Amniotic stem cell (primary cell): ENCODE measurements at regions not wholly inside any gene's neighbourhood (a gene's known extent, or its start where the extent isn't known, plus 50 kb on each side); places are given as distances from the start of the nearest gene placed in this dataset.

ENCODE experiments used
- DNase-seq: peaks from one replicate; lab custom pipeline; 2025; lab: John Stamatoyannopoulos, UW

DNA sequence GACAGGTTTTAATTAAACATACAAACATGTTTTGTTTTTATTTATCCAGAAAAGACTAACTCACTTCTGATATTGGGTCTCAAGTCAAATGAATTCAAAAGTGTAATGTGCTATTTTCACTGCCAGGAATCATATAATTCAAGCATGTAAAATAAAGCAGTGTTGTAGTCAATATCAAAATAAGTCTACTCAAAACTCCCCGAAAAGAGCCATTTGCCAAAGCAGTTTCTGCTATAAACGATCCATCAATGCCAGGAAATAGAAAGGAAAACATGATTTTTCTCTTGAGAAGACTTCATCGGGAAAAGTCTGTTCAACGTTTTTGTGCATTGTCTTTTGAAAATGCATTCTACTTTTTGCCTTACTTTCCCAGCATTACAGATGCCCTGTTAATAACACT, 633.3 kb downstream of the FAT4 start:
- DNase-seq: no peak

DNA sequence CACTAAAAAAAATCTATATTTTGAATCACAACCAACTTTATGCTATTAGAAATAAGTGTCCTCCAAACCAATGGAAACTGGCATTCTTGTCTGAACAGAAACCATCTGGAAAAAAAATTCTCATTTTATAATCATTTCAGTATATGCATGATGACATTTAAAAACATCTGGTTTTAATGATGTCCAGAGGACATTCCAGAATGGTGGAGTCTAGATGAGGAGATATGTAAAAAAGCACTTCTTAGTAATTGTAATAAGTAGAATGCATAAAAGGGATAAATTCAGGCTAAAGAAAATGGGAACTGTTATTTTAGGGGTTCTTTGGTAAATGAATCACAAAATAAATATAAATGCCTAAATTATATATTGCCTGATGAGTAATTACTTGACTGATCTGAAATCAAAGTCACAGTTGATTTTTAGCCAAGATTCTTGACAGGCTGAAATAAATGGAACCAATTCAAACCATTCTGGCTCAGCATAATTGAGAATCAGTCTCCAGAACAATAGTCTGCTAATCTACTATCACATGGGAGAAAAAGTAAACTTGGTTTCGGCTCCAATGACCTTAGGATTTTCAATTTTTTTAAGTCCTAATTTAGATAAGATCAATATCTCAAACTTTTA, 636.6 kb downstream of the FAT4 start:
- no peak for DNase-seq

DNA sequence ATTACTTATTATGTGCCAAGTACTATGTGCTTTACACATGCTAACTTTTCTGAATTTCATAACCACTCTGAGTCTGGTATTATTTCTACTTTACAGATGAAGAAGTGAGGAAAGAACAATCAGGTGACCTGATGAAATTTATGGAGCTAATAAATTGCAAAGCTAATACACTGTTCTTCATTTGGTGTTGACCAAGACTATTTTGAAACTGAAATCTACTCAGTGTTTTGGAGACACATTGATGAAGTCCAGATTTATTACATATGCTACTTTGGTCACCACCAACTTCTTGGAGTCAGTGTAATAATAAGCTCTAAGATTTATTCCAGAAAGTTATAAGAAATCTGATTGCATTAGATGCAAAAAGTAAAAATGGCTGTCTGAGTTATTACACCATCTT, 637.9 kb downstream of the FAT4 start:
- no peak for DNase-seq

DNA sequence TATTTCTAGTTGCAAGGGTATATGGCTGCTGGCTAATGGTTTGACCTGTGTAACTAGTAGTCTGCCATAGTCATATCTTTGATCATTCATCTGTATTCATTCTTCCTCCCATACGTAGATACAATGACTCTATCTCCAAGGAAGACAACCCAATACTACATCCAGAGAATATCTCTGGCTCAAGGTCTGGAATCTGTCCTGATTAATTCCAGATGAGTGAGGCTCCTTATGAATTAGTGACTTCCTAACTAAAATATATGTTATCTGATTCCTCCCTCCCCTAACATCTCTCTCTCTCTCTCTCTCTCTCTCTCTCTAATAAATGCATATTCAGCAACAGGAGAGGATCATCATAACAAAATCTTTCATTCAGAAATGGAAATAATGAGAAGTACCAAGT, 641.5 kb downstream of the FAT4 start:
- no peak for DNase-seq

DNA sequence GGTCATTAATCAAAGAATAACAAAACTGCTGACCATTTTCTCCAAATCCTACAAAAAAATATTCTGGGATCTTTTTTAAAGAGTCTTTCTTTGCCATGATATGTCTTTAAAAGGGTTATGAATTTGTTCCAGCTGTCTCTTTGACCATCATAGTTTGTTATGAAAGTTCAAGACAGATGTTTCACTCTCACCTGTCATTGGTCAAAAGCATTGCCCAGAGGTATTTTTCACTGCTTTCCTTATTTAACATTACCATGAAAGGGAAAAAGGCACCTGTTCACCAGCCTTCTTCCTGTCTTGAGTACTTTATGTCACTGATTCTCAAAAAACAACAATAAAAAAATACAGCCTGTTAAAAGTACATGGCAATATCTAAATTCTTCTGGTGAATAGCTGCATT, 643.8 kb downstream of the FAT4 start:
- no peak for DNase-seq

DNA sequence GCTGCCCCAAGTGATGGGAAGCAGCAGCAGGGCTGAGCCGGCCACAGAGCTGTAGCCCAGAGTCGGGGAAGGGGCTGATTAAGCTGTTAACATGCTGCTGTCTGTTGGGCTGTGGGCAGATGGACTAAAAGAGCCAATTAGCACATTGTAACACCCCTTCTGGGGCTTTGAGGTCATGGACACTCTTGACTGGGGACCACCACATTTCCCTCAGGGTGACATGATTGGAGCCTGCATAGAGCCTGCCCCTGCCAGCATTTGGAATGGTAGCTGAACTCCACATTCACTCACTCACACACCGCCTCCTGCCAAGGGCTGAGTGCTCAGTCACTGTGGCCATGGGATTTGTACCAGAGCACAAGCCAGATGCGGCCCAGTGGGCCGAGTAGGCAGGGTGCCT, 646.9 kb downstream of the FAT4 start:
- DNase-seq: no peak

DNA sequence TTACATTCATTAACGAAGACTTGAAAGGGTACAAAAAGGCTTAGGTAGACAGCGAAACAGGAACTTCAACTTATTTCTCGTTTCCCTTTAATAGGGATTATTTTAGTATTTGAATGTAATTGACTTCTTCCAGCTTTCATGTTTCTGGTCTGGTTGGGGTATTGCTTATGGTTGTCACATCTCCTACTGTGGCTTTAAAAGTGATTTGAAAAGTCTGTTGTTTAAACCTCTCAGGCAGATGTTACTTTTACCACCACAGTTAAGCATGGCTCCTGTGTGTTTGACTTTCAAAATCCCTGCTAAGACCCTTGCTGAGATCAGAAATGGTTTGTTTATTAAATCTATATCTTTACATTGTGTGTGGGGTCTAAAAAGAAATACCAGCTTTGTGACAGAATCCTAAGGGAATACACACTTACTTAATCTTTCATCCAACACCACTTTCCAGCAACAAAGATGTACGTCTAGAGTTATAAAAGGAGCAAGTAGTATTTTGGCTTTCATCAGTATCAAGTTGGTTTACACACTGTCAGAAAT, 661.2 kb downstream of the FAT4 start:
- no peak for DNase-seq

DNA sequence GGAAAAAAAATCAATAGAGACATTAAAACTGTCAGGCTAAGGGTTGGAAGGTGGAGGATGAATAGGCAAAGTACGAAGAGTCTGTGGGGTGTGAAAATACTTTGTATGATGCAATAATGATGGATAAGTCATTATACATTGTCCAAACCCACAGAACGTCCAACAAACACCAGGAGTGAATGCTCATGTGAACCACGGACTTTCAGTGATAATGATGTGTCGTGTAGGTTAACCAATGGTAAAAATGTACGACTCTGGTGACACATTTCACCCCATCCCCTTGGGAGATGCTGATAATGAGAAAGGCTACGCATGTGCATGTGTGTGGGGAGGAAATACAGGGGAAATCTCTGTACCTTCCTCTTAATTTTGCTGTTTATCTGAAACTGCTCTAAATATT, 665.2 kb downstream of the FAT4 start:
- DNase-seq: no peak

DNA sequence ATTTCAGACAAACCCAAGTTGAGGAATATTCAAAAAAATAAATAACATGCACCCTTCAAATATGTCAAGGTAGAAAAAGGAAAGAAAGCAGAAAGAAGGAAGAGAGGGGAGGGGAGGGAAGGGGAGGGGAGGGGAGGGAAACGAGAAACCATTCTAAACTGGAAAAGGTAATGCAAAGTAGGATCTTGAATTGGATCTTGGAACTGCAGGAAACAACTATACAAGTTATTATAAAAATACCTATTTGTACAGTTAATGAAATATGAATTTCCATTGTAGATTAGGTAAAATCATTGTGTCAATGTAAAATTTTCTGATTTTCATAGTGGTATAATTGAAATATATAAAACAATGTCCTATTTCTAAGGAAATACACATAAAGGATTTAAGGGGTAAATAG, 668.4 kb downstream of the FAT4 start:
- no peak for DNase-seq

DNA sequence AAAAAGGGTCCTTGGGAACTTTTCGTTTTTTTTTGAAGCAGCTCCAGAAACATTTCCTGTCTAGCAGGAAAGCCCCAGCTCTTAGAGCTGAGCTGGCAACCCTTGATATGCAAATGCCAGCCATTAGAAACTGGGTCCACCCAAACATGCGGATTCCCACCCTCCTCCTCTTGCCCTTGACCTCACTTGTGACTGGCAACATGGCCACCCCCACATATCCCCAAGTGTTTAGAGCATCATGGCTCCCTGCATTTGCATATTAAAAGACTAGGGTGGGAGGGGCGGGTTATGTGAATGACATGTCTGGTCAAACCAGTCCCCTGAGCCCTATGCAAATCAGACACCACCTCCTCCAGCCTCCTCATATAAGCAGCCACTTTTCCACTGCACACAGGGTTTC, 671.1 kb downstream of the FAT4 start:
- no peak for DNase-seq

DNA sequence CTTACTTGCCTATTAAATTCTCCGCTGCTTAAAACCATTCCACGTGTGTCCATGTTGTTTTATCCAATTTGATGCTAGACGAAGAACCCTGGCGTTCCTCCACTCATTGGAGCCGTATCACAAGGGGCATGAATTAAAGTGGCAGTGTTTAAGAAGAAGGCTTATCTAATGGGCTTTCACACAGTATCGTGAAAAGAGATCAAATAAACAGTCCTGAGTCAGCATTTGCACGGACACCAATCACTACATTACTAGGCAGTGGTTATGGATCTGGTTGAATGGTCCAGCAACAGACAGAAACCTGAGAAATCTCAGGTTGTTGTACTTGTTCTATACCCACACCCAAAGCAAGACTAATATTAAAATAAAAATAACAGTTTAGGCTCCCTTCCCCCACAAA, 671.6 kb downstream of the FAT4 start:
- DNase-seq: no peak

DNA sequence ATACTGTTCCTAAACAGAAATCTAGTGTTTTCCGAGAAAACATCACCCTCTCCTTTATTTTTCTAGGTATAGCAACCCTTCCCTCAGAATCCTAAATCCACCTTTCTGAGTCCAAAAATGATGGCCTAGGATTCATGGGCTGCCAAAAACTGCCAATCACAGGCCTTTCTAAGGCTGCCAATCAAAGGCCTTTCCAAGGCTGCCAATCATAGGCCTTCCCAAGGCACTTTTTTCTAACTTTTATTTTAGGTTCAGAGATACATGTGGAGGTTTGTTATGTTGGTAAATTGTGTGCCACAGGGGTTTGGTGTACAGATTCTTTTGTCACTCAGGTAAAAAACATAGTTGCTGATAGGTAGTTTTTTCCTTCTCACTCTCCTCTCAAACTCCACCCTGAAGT, 673.7 kb downstream of the FAT4 start:
- no peak for DNase-seq

DNA sequence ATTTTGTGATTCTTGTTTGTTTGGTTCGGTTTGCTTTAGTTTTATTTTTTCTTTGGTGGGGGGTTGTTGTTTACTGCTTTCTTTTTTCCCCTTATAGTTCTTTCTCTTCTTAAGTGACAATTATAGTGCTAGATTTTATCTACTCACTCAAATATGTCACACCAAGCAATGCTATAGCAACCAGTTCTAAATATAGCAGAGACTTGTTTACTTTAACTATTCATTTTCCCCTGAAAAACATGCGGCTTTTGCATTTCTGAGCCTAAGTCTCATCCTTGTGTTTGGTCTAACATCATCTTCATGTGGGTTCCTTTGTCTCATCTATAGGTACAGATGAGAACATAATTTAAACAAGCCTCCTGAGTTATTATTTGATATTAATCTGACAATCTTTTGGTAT, 676.6 kb downstream of the FAT4 start:
- no peak for DNase-seq

DNA sequence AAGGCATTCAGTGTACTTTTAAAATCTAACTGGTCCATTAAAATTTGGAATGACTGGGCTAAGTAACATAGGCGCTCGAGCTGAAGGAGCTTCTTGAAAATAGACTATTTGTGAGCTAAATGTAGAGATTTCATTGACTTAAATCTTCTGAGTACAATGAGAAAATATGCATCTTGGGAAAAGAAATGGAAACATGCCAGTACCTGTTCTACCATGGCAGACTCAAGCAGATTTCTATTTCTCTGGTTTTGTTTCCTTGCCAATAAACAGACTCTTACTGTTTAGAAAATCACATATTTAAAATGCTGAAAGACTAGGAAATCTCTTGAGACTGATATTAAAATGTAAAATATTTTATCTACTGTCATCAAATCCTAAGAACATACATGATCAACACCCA, 678.1 kb downstream of the FAT4 start:
- DNase-seq: no peak

DNA sequence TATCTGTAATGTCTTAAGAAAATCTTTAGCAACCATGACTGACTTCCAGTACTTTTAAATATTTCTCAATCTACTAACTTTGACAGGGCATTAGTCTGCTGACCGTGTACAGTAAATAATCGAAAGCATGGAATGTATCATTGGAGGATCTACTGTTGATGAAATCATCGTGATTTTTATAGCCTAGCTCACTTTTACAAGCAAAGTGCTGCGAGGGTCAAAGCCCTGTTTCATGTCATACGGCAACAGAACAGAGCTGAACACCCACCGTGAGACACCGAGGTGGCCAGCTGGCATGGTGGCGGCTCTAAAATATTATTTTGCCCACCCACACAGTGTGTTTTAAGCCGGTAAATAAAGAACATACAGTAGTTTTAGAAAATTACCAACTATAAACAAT, 679.3 kb downstream of the FAT4 start:
- DNase-seq: no peak

DNA sequence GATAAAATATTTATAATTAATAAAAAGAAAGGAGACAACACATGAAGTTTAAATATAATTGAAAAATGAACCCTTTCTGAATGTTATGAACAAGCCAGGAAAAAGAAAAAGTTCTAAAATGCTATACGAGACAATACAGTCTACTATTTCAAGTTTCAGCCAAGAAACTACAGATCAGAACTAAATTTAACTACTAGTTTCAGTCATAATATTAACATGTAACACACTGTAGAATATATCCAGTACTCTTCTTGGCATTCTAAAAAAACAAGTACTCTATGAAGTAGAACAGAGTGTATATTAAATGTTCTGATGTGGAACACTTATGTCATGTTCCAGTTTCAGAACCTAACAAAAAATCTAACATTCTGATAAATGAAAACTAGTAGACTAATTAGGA, 679.7 kb downstream of the FAT4 start:
- no peak for DNase-seq

DNA sequence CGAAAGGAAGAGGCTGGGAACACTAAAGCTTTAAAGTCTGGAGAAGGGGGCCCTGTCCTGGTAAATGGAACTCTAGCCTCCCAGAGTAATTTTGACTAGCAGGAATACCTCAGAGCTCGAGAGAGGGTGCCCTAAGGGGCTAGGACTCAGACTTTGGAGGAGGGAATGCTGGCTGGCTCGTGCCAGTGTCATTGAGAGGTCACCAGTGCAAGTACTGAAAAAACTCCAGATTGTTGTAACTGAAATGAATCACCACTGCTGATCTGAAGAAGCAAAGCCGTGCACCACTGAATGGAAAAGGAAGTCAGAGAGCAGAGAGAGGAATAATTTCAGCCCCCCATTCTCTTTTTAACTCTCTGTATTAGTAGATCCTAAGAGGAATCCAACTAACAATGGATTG, 690.2 kb downstream of the FAT4 start:
- no peak for DNase-seq

DNA sequence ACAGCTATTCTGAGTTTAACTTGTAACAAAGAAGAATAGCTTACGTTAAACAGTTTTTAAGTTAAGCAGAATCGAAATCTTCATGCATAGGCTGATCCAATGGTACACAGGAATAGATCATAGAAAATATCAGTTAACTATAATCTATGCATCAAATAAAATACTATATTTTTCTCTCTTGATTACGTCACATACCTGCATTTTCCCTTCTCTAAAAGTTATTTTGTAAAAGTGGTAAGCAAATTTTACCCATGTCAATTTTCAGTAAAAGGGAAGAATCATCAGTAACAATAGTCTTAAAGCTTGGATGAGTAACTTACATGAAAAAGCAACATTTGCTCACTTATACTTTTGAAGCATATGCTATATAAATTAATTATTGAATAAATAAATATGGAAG, 692.4 kb downstream of the FAT4 start:
- DNase-seq: no peak

DNA sequence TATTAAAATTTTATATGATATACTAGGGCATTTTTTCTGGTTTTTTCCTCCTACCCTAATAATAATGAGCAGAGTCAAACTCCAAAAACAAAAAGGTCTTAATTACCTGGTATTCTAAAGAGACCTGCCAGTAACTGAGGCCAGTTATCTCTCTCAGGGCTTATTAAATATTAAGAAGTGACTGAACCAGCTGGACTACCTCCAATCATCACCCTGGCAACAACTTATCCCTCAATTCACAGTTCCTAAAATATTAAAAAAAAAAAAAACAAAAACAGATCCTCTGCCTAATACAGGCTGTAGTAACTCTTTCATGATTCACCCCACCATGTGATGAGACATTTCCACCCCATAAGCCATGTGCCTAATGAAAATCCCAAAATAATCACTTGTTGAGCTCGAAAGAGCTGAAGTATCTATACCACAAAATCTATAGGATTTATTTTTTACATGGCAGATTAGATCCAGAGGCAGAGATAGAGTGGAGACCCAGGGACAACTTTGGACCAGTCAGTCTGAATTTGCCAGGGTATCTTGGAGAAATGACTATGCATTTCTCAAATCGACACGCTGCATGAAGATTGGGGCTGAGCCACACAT, 698.0 kb downstream of the FAT4 start:
- DNase-seq: no peak

DNA sequence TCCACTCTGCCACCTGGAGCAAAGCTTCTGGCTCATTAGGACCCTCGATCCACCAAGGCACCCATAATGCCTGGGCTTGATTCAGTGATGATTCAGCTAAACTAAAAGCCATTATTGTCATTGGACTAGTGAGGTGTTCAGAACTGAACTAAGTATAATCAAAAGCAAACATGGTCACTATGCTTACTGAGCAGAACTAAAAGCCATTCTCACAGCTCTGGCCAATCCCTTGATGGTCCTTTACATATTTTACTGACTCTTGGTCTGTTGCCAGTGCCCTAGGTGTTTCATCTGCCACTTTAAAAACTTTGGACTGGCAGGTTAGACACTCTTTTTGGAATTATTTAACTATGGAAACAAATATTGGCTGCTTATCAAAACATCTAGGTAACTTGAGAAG, 703.5 kb downstream of the FAT4 start:
- no peak for DNase-seq

DNA sequence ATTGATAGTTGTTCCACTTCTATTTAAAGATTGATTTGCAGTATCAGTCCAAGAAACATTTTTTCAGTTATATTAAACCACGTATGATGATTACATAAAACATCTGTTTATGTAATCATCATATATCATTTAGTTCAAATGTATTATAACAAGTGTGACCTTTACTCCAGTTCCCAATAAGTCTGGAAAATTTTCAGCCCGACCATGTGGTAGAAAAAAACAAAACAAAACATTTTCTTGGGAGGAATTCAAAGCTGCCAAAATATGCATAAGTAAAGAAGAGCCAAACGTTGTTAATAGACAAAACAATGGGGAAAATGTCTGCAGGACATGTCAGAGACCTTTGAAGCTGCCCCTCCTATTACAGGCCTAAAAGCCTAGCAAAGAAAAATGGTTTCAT, 709.1 kb downstream of the FAT4 start:
- no peak for DNase-seq

DNA sequence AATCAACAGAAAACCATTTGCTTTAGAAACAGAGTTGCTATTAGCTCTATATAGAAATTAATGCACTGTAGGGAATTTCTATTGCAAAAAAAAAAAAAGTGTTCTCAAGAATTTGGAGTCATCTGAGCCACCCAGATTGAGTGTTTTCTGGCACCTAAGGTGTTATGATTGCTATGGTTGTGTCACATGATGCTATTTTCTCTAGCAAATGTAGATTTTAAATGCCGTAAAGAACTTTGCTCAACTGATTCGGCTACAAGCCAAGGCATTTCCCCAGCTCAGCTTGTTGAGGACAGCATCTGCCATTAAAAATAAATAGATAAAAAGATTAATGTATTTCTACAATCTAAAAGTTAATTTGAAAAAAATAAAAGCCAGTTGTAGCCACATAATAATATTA, 712.8 kb downstream of the FAT4 start:
- no peak for DNase-seq

DNA sequence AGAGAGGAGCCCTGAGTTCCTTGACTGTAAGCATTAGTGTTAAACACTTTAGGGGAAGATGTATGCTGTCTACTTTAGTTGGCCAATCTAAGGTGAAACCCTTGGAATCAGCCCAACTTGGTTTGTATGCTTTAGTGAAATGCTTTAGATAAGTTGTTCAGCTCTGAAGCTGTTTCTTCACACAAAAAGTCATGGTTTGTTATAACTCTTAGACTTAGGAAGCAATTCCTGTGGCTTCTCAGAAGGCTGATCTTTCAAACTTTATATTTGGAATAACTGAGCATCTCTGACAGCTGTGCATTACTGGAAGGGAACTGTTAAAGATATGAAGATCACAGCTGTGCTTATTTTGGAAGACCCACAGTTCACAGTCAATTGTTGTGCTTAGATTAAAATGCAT, 714.1 kb downstream of the FAT4 start:
- DNase-seq: no peak

DNA sequence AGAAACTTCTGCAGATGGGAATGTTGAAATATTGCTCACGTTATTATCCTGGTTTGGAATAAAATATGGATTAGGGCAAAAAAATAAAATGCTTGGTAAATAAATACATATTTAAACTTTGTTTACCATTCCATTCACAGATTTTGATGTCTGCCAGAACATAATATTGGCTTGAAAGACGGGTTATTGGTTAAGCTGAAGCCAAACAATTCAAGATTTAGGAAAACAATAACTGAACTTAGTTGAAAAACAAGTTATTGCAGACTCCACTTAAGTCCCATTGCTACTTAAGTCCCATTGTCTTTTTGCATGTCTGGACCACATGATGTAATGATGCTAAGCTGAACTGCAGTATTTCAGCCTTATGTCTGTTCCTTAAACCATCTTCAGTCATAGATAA, 722.5 kb downstream of the FAT4 start:
- DNase-seq: no peak
